Ascending aorta (tissue), 2 donors: ENCODE measurements at regions not wholly inside any gene's neighbourhood (a gene's known extent, or its start where the extent isn't known, plus 50 kb on each side); places are given as distances from the start of the nearest gene placed in this dataset.

Experiments
- DNase-seq, 2 donors: peaks; one replicate each; pipeline ENCODE4 v3.0.0-alpha.2; 2019; ENCODE audit warnings: low spot score in 2 of 2
- H3K27ac ChIP-seq, 2 donors: fragments of 200-600 bp; sonication (generic); one replicate each; pipeline ENCODE4 v1.5.1; 2016 to 2017; ENCODE audit warnings: mild to moderate bottlenecking in 1 of 2
- H3K27me3 ChIP-seq: fragments of 200-600 bp; sonication (generic); one replicate; pipeline ENCODE4 v1.5.1; 2017
- H3K36me3 ChIP-seq, 2 donors: fragments of 200-600 bp; sonication (generic); one replicate each; pipeline ENCODE4 v1.5.1; 2016
- H3K4me1 ChIP-seq, 2 donors: fragments of 200-600 bp; sonication (generic); one replicate each; pipeline ENCODE4 v1.5.1; 2016 to 2017; ENCODE audit warnings: mild to moderate bottlenecking in 1 of 2
- H3K4me3 ChIP-seq, 2 donors: fragments of 200-600 bp; sonication (generic); one replicate each; pipeline ENCODE4 v1.5.1; 2016 to 2017; ENCODE audit warnings: mild to moderate bottlenecking in 1 of 2
- H3K9me3 ChIP-seq, 2 donors: fragments of 200-600 bp; sonication (generic); one replicate each; pipeline ENCODE4 v1.5.1; 2016
- intact Hi-C: fragments of 100-400 bp; cut with DNase I; formaldehyde crosslinking; loops from one replicate; pipeline ENCODE4 v1.15.1; 2023
- TF ChIP-seq, protein P1 (sequence below), 3 experiments: fragments of 200-600 bp in 2 of 3; fragments of 450-650 bp in 1 of 3; sonication (generic) in 2 of 3; IDR thresholded peaks; one replicate each; pipeline ENCODE4 v1.5.1; 2016 to 2019; ENCODE audit warnings: antibody characterized with exemption in 3 of 3, mild to moderate bottlenecking in 1 of 3, moderate library complexity in 1 of 3

DNA sequence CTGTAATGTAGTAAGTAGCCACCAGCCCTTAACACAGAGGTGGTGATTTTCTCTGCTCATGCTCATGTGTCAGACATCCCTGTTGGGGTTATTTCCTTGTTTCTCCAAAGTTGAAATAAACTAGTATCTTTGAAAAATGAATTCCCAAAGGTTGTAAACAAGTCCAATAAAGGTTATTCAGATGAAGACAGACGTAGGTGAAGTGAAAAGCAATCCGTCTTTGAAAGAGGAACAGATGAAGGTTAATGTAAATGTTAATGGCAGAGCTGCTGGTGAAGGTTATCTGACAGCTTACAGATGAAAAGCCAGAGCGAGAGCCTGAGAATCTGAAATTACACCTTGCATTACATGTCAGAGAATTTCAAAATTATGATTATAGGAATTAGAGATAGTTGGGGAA, 1604.0 kb downstream of the FAM181B start:
- no peak overlapping the region for H3K27ac ChIP-seq
- H3K4me1 ChIP-seq, result no peaks in the 10 kb centered on the region
- TF ChIP-seq, protein P1, sequence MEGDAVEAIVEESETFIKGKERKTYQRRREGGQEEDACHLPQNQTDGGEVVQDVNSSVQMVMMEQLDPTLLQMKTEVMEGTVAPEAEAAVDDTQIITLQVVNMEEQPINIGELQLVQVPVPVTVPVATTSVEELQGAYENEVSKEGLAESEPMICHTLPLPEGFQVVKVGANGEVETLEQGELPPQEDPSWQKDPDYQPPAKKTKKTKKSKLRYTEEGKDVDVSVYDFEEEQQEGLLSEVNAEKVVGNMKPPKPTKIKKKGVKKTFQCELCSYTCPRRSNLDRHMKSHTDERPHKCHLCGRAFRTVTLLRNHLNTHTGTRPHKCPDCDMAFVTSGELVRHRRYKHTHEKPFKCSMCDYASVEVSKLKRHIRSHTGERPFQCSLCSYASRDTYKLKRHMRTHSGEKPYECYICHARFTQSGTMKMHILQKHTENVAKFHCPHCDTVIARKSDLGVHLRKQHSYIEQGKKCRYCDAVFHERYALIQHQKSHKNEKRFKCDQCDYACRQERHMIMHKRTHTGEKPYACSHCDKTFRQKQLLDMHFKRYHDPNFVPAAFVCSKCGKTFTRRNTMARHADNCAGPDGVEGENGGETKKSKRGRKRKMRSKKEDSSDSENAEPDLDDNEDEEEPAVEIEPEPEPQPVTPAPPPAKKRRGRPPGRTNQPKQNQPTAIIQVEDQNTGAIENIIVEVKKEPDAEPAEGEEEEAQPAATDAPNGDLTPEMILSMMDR (IDR thresholded peaks at IDR 0.05), result no peak
- H3K27me3 ChIP-seq, result no peaks in the 10 kb centered on the region
- no peak overlapping the region for H3K4me3 ChIP-seq
- H3K9me3 ChIP-seq, result no peaks in the 10 kb centered on the region
- H3K36me3 ChIP-seq, result no peaks in the 10 kb centered on the region
- DNase-seq, result no peak
- intact Hi-C loops, result no loop called here

DNA sequence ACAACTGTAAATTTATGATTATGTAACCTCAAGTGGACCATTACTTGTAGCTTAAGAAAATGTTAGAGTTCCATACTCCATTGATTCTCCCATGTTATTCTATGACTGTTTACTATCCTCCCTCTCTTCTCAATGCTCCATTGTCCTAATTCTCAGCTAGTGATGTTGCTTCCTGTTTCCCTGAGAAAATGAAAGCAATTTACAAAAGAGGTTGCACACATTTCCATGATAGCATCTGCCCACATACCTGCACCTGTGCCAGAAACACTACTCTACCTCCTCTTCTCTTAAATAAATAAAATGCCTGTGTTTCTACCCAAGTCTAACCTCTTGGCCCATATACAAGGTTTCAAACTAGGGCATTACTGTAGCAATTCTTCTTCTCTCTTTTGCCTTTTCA, 1620.9 kb downstream of the FAM181B start:
- Histone ChIP-seq H3K27me3 (no peaks in the 10 kb centered on the region), H3K36me3 (no peaks in the 10 kb centered on the region), H3K4me3 (no peak overlapping the region), H3K9me3 (no peaks in the 10 kb centered on the region), H3K4me1 (no peaks in the 10 kb centered on the region), H3K27ac (no peak overlapping the region)
- TF ChIP-seq, protein P1 (IDR thresholded peaks at IDR 0.05), result no peak
- intact Hi-C loops, result no loop called here
- DNase-seq, result no peak

DNA sequence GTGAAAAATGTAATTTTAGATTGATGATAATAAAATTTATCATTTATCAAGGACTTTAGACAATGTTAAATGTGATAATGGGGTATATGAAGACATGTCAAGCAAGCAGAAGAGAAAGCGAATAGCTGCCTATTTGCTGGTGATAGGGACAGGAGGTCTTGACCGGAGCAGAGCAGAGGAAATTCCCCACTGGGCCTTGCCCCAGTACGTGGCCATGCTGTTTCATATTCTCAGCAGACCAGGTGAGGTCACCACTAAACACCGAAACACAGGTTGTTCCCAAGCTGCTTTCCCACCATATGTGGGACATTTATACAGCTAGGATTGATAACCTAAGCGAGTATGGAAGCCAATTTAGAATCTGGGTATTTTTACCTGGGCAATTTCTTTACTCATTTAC, 1629.6 kb downstream of the FAM181B start:
- intact Hi-C loops, result no loop called here
- Histone ChIP-seq H3K36me3 (no peaks in the 10 kb centered on the region), H3K27ac (no peak overlapping the region), H3K4me1 (no peaks in the 10 kb centered on the region), H3K27me3 (no peaks in the 10 kb centered on the region), H3K9me3 (no peaks in the 10 kb centered on the region), H3K4me3 (no peak overlapping the region)
- no peak for DNase-seq
- TF ChIP-seq, protein P1 (IDR thresholded peaks at IDR 0.05), result no peak

DNA sequence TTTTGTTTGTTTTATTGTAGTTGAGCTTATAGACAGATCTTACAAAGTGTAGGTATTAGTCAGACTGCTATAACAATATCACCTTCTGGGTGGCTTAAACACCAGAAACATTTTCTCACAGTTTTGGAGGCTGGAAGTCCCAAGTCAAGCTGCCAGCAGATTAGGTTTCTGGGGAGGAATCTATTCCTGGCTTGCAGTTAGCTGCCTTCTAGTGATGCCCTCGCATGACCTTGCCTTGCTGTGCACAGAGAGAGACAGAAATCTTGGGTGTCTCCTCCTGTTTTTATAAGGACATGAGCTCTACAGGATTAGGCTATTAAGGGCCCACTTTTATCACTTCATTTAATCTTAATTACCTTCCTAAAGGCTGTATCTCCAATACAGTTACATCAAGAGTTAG, 1635.2 kb downstream of the FAM181B start:
- Histone ChIP-seq H3K27ac (no peak overlapping the region), H3K36me3 (no peaks in the 10 kb centered on the region), H3K27me3 (no peaks in the 10 kb centered on the region), H3K9me3 (no peaks in the 10 kb centered on the region), H3K4me3 (no peak overlapping the region), H3K4me1 (no peaks in the 10 kb centered on the region)
- no peak for DNase-seq
- TF ChIP-seq, protein P1 (IDR thresholded peaks at IDR 0.05), result no peak
- intact Hi-C loops, result no loop called here

DNA sequence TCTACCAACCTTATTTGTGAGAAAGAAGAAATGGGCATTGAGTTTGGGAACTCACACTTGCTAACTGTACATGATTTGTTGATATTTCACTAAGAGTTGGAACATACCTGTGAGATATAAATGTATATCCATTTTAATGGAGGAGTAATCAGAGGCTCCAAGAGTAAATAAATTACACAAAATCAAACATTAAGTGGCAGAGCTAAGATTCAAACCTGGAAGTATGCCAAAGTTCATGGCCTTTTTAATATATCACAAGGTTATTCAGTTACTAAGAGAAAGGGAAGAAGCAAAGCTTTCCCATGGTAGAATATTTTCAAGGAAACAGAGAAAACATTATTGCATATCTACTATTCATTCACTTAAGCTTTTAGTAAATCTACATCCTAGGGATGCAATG, 1641.1 kb downstream of the FAM181B start:
- no peak for DNase-seq
- H3K4me3 ChIP-seq, result no peak overlapping the region

DNA sequence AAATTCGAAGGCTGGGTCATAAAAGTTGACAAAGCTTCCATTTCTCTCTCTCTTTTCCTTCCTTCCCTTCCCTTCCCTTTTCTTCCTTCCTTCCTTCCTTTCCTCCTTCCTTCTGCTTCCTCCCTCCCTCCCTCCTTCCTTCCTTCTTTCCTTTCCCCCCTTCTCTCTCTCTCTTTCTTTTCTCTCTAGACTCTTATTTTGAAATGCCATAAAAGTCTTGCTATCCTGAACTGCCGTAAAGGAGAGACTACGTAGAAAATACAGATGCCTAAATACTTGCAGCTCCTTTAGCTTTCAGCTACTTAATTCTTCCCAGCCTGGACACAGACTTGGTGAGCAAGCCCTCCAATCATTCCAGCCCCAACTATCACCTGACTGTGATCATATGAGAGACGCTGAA, 1644.4 kb downstream of the FAM181B start:
- no peak for DNase-seq
- H3K9me3 ChIP-seq, result no peaks in the 10 kb centered on the region
- H3K4me1 ChIP-seq, result no peaks in the 10 kb centered on the region
- intact Hi-C loops, result no loop called here
- no peak overlapping the region for H3K27ac ChIP-seq
- TF ChIP-seq, protein P1 (IDR thresholded peaks at IDR 0.05), result no peak
- no peaks in the 10 kb centered on the region for H3K27me3 ChIP-seq
- H3K4me3 ChIP-seq, result no peak overlapping the region
- no peaks in the 10 kb centered on the region for H3K36me3 ChIP-seq

More for the DNA sequence above, 1641.1 kb downstream of the FAM181B start:
- H3K36me3 ChIP-seq, result no peaks in the 10 kb centered on the region
- no peaks in the 10 kb centered on the region for H3K9me3 ChIP-seq
- TF ChIP-seq, protein P1 (IDR thresholded peaks at IDR 0.05), result no peak
- intact Hi-C loops, result no loop called here
- H3K27me3 ChIP-seq, result no peaks in the 10 kb centered on the region
- no peak overlapping the region for H3K27ac ChIP-seq
- H3K4me1 ChIP-seq, result no peaks in the 10 kb centered on the region
